Muscle layer of duodenum (tissue), 2 donors: ENCODE measurements at regions not wholly inside any gene's neighbourhood (a gene's known extent, or its start where the extent isn't known, plus 50 kb on each side); places are given as distances from the start of the nearest gene placed in this dataset.
"Not testable (repeated sequence)": the region's sequence is repeated elsewhere in the genome, so short reads cannot be mapped to it uniquely, and the experiment has no call there.

Experiments used
- H3K27ac ChIP-seq: one replicate; pipeline ENCODE4 v1.7.0; 2013; ENCODE audit warnings: mild to moderate bottlenecking, low read length
- H3K27me3 ChIP-seq: one replicate; pipeline ENCODE4 v1.7.0; 2013; ENCODE audit warnings: low read depth, mild to moderate bottlenecking, control low read depth, low read length
- H3K36me3 ChIP-seq, 2 donors: one replicate each; pipeline ENCODE4 v1.7.0; 2013; ENCODE audit warnings: low read length in 2 of 2, control low read depth in 1 of 2, mild to moderate bottlenecking in 1 of 2; ENCODE audit not compliant: insufficient read depth in 2 of 2, control insufficient read depth in 1 of 2
- H3K4me1 ChIP-seq, 2 donors: one replicate each; pipeline ENCODE4 v1.7.0; 2013; ENCODE audit warnings: low read length in 2 of 2, mild to moderate bottlenecking in 2 of 2, control low read depth in 1 of 2, moderate library complexity in 1 of 2; ENCODE audit not compliant: insufficient read depth in 2 of 2, control insufficient read depth in 1 of 2
- H3K4me3 ChIP-seq, 2 donors: one replicate each; pipeline ENCODE4 v1.7.0; 2013; ENCODE audit warnings: low read length in 2 of 2, low read depth in 1 of 2, mild to moderate bottlenecking in 1 of 2
- H3K9me3 ChIP-seq, 2 donors: one replicate each; pipeline ENCODE4 v1.7.0; 2013; ENCODE audit warnings: low read length in 2 of 2, control low read depth in 1 of 2, mild to moderate bottlenecking in 1 of 2; ENCODE audit not compliant: control insufficient read depth in 1 of 2
- donor health status: healthy.

GRCh38 chr16:29124828-29125227, 140.0 kb downstream of the LAT start:
- no peaks in the 10 kb centered on the region for H3K9me3 ChIP-seq
- H3K27me3 ChIP-seq = no peaks in the 10 kb centered on the region
- H3K27ac ChIP-seq = no peak overlapping the region
- H3K4me3 ChIP-seq = no peak overlapping the region
- peaks cover 0 to 4% of the 10 kb centered on the region in 2 donors for H3K36me3 ChIP-seq
- peaks cover 0 to 7% of the 10 kb centered on the region in 2 donors for H3K4me1 ChIP-seq

GRCh38 chr16:29124162-29124561, 139.3 kb downstream of the LAT start:
- not testable (repeated sequence) for H3K4me3 ChIP-seq, H3K27me3 ChIP-seq, H3K9me3 ChIP-seq, H3K36me3 ChIP-seq, H3K27ac ChIP-seq, H3K4me1 ChIP-seq

GRCh38 chr16:29120680-29121079, 135.8 kb downstream of the LAT start:
- not testable (repeated sequence) for H3K9me3 ChIP-seq, H3K4me3 ChIP-seq, H3K27me3 ChIP-seq, H3K27ac ChIP-seq, H3K4me1 ChIP-seq
- H3K36me3 ChIP-seq = peaks cover 0 to 12% of the 10 kb centered on the region in 2 donors

GRCh38 chr16:29118301-29118957, 133.6 kb downstream of the LAT start:
- H3K36me3 ChIP-seq = peaks cover 0 to 12% of the 10 kb centered on the region in 2 donors
- H3K4me3 ChIP-seq, H3K27me3 ChIP-seq, H3K27ac ChIP-seq, H3K4me1 ChIP-seq, H3K9me3 ChIP-seq: not testable (repeated sequence)

- Histone ChIP-seq H3K27me3 (no peaks in the 10 kb centered on the region), H3K4me3 (no peak overlapping the region), H3K4me1 (peaks cover 0 to 4% of the 10 kb centered on the region in 2 donors), H3K36me3 (peaks cover 0 to 16% of the 10 kb centered on the region in 2 donors), H3K9me3 (no peaks in the 10 kb centered on the region), H3K27ac (no peak overlapping the region)
Observed at GRCh38 chr16:29117631-29118030, 132.8 kb downstream of the LAT start.

- no peak overlapping the region for H3K27ac ChIP-seq
Observed at GRCh38 chr16:29116980-29117379, 132.1 kb downstream of the LAT start.

GRCh38 chr16:29116207-29116606, 131.4 kb downstream of the LAT start:
- Histone ChIP-seq H3K27ac (peak overlapping the region; percentile 45), H3K36me3 (peaks cover 0 to 16% of the 10 kb centered on the region in 2 donors)
- not testable (repeated sequence) for H3K4me1 ChIP-seq, H3K4me3 ChIP-seq, H3K9me3 ChIP-seq, H3K27me3 ChIP-seq

More at GRCh38 chr16:29116980-29117379, 132.1 kb downstream of the LAT start:
- peaks cover 0 to 4% of the 10 kb centered on the region in 2 donors for H3K4me1 ChIP-seq
- peaks cover 0 to 16% of the 10 kb centered on the region in 2 donors for H3K36me3 ChIP-seq
- no peaks in the 10 kb centered on the region for H3K27me3 ChIP-seq
- H3K4me3 ChIP-seq = no peak overlapping the region
- no peaks in the 10 kb centered on the region for H3K9me3 ChIP-seq

GRCh38 chr16:29115802-29116141, 130.9 kb downstream of the LAT start:
- H3K27me3 ChIP-seq, H3K27ac ChIP-seq, H3K9me3 ChIP-seq, H3K4me3 ChIP-seq, H3K4me1 ChIP-seq: not testable (repeated sequence)
- peaks cover 0 to 16% of the 10 kb centered on the region in 2 donors for H3K36me3 ChIP-seq

GRCh38 chr16:29114989-29115801, 130.3 kb downstream of the LAT start:
- Histone ChIP-seq H3K27ac (peak overlapping the region; percentile 31), H3K36me3 (peaks cover 0 to 16% of the 10 kb centered on the region in 2 donors)
- H3K4me3 ChIP-seq = not testable (repeated sequence)

GRCh38 chr16:29114574-29114973, 129.7 kb downstream of the LAT start:
- peaks cover 0 to 16% of the 10 kb centered on the region in 2 donors for H3K36me3 ChIP-seq
- peak overlapping the region; percentile 31 for H3K27ac ChIP-seq
- no peak overlapping the region for H3K4me3 ChIP-seq
- peaks cover 0 to 4% of the 10 kb centered on the region in 2 donors for H3K4me1 ChIP-seq
- no peaks in the 10 kb centered on the region for H3K9me3 ChIP-seq
- H3K27me3 ChIP-seq = no peaks in the 10 kb centered on the region

More at GRCh38 chr16:29114989-29115801, 130.3 kb downstream of the LAT start:
- H3K27me3 ChIP-seq, H3K9me3 ChIP-seq, H3K4me1 ChIP-seq: not testable (repeated sequence)

GRCh38 chr16:29113446-29113845, 128.6 kb downstream of the LAT start:
- H3K4me3 ChIP-seq, H3K27ac ChIP-seq, H3K27me3 ChIP-seq, H3K4me1 ChIP-seq, H3K9me3 ChIP-seq: not testable (repeated sequence)
- H3K36me3 ChIP-seq = peaks cover 0 to 16% of the 10 kb centered on the region in 2 donors
